HG02870 (cell line): ENCODE measurements at regions not wholly inside any gene's neighbourhood (a gene's known extent, or its start where the extent isn't known, plus 50 kb on each side); places are given as distances from the start of the nearest gene placed in this dataset.
"Not testable (repeated sequence)": the region's sequence is repeated elsewhere in the genome, so short reads cannot be mapped to it uniquely, and the experiment has no call there.

Source experiments
- ATAC-seq: cut with Tn5 transposase; IDR thresholded peaks from one replicate; pipeline ENCODE4 v1.9.1; 2021; ENCODE audit warnings: mild to moderate bottlenecking, moderate library complexity; ENCODE audit not compliant: unreplicated experiment

DNA sequence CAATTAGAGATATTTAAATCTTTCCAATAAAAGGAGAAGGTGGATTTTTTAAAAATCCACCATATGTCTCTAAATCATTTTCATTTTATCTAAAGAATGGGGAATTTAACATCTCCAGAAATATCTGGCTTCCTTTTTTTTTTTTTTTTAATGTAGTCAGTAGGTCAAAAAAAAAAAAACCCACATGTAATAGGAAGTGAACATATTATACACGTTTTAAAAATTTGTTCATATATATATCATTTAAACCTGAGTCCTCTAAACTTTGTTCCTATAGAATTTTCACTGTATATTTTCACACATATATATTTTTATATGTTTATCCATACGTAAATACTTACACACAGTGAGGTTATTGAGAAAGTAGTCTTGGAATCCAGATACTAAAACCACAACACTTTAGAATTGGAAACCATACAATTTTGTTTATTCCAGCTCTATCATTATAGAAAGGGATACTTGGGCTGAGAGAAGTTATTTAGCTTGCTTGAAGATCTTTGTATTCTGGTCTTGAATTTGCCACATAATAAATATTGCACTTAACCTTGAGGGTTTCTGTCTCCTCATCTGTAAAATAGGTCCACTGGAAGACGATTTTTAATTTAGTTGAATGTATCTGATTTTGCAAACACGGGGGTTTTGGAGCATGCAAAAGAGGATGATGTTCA lies 62.1 kb upstream of the ZNF217 start:
- no peak for ATAC-seq

DNA sequence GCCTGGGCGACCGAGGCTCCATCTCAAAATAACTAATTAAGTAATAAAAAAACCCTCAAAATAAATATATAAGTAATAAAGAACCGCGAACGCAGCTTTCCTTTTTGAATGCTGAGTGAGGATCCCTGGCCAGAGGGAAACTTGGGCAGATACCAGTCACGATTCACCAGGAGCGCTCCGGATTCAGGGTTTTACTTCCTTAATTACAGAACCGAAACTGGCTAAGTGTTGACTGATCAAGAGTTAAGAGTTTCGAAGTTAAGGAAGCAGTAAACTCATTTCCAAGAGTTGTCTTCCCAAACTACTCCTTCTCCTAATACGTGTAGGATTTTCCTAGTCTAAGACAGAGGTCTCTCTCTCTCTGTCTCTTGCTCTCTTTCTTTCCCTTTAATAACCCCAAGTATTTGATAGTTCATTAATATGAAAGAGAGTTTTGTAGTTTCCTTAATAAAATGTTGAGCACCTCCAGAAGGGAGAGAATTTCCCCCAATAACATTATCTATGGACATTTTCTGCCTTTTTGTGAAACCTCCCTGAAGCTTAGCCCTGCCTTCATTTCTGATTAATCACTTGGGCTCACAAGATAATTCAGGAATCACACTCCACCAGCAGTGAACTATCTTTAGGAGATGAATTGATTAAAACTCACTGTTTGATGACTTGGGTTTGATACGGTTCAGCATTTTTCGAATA lies 61.4 kb upstream of the ZNF217 start:
- ATAC-seq = no peak

DNA sequence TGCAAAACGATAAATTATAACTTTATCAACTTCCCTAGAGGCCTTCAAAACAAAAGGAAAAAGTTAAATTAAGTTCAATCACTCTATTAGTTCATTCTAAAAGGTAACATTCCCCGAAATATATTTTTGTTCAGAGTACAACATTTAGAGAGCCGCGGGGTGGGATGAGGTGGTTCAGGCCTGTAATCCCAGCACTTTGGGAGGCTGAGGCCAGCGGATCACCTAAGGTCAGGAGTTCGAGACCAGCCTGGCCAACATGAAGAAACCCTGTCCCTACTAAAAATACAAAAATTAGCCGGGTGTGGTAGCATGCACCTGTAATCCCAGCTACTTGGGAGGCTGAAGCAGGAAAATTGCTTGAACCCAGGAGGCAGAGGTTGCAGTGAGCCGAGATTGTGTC lies 60.9 kb upstream of the ZNF217 start:
- ATAC-seq = not testable (repeated sequence)

DNA sequence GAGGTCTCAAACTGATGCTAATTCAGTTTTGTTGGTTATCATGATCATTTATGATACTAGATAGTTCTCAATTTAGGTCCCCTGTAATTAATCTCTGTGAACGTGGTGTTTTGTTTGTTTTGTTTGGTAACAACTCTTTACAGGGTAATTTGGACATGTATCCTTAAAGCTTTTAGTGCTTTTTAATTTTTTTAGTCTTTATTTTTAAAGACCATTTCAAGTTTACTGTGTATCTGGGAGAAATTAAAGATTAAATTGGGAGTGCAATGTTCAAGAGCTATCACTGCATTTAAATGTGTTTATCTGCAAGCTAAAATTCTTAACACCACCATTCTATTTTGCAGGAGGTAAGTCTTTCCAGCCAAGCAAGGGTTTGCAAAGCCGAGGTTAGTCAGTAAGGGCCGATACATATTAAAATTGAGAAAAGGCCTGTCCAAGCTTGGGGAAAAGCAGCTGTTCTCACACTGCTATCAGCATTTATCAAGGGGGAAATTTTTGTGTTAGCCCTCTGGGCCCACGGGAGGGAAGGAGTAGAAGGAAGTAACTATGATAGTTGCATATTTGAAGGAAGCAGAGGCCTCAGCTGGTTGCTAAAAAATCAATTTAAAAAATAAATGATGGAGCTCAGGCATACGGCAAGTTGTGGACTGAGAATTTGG lies 59.3 kb upstream of the ZNF217 start:
- ATAC-seq = no peak

DNA sequence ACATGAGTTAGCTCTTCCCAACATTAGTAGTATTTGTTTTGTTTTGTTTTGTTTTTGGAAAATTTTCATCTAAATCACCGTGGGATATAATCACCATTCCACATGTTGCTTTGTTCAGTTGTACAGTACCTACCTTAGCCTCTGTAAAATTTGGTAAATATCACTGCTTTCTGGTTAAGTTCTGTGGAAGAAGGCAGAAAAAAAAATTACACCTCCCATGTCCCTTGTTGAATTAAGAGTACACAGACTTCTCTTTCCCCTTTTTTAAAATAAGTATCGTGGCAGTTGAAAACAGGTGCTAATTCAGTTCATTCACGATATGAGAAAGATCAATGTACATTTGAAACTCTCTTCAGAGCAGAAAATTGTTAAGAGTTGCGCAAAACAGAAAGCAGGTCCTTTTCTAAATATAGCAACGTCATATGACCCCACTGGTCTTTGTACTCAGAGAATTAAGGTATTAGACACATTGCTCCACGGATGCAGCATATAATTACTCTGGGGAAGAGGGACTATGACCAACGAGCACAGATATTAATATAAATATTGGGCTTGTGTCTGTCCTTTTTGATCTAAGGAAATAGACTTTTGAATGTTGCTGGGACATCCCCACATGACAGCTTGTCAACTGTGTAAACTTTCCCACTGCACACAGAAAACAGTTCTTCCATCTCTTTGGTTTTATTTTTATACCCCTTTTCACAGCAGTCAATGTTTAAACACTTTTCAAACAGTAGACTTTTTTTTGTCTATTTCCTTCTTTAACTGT lies 58.6 kb upstream of the ZNF217 start:
- peak; percentile 60 for ATAC-seq

DNA sequence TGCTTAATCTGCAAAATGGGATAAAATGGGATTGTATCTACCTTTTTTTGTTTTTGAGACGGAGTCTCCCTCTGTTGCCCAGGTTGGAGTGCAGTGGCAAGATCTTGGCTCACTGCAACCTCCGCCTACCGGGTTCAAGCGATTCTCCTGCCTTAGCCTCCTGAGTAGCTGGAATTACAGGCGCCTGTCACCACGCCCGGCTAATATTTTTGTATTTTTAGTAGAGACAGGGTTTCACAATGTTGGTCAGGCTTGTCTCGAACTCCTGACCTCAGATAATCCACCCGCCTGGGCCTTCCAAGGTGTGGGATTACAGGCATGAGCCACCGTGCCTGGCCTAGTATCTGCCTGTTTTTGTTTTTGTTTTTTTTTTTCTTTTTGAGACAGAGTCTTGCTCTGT lies 55.9 kb upstream of the ZNF217 start:
- ATAC-seq = not testable (repeated sequence)

DNA sequence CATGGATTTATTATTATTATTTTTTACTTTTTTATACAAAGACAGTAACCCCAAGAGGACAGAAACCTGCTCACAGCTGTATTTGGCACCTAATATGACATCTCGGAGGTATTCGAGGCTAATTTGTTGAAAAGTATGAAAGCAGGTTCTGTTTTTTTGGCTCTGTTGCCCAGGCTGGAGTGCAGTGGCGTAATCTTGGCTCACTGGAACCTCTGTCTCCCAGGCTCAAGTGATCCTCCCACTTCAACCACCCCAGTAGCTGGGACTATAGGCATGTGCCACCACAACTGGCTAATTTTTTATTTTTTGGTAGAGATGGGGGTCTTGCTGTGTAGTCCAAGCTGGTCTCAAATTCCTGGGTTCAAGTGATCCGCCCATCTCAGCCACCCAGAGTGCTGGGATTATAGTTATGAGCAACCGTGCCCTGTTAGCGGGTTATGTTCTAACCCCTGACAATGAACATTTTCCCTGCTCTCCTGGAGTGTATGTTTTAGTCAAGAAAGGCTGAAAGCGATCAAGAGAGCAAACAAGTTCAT lies 53.7 kb upstream of the ZNF217 start:
- ATAC-seq = no peak

DNA sequence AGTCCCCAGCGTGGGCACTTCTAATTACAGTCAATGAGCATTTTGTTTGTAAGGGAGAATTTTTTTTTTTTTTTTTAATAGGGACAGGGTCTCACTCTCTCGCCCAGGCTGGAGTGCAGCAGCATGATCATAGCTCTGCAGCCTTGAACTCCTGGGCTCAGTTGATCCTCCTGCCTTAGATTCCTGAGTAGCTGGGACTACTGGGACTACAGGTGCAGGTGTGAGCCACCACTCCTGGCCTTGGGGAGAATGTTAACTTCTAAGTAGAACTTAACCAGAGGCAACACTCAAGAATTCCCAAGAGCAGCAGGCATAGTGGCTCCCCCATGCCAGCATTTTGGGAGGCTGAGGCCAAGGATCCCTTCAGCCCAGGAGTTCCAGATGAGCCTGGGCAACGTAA lies 52.9 kb upstream of the ZNF217 start:
- no peak for ATAC-seq

DNA sequence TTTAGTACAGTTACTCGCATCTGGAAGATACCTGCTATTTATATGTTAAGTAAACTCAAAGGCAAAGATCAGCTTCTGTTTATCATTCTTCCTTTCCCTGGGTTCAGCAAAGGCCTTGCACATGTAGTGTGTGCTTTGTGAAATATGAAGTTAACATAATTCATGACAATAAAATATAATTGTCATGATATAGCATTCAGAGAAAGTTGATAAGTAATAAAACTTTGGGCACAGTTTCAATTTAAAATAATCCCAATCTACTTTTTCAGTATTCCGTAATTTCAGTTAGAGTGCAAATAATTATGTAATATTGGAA lies 51.9 kb upstream of the ZNF217 start:
- ATAC-seq = no peak

DNA sequence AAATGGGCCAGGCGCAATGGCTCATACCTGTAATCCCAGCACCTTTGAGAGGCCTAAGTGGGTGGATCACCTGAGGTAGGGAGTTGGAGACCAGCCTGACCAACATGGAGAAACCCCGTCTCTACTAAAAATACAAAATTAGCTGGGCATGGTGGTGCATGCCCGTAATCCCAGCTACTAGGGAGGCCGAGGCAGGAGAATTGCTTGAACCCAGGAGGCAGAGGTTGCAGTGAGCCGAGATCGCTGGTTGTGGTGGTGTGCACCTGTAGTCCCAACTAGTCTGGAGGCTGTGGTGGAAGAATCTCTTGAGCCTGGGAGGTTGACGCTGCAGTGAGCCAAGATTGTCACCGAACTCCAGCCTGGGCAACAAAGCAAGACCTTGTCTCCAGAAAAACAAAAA lies 50.5 kb upstream of the ZNF217 start:
- not testable (repeated sequence) for ATAC-seq
